ENCODE measurements at regions not wholly inside any gene's neighbourhood (a gene's known extent, or its start where the extent isn't known, plus 50 kb on each side); places are given as distances from the start of the nearest gene placed in this dataset.

DNA sequence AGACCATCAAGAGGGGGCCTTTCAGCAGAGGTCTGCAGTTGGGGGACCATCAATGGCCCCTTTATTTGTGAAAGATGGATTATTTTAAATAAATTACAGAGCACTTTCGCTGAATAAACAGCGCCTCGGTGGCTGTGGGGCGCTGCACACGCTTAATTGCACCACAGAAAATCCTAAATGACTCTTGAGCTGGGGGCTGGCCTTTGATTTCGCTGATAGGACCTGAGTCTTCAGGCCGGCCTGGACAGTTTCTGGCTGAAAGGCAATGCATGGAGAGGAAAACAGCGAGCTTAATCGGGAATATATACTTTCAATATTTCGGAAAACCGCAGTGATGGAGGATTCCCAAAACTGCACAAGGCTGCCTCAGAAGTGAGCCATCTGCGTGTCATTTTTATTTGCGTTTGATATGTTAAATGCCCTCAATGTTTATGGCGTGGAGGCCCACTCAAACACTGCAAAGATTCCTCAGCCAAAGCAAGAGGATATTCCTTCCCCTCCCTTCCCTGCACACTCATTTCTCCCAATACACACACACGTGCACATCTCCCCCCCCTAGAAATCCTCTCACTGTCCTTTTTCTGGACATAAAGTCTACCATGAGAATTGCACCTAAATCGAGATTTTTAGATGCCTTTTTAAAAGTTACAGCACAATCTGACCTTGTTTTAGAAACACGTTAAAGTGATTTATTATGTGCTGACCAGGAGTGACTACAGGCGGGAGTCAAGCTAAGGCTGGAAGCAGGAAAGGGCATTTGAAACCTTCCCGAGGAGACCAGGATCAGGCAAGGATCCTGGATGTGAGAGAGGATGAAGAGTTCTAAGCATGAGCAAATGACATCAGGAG, 340.7 kb downstream of the RAB28 start:
- Histone ChIP-seq H3K27me3 (replicated peaks in 1 of 4; ENCODE audit: control extremely low read depth in 1 of 4, control insufficient read depth in 3 of 4, insufficient read depth in 4 of 4, low read length in 3 of 4) (no peaks in the 10 kb centered on the region), H3K36me3 (replicated peaks in 1 of 2; ENCODE audit: control extremely low read depth in 1 of 2, control insufficient read depth in 1 of 2, extremely low read depth in 1 of 2, insufficient read depth in 2 of 2, low read length in 1 of 2) (no peaks in the 10 kb centered on the region), H3K4me2 (replicated peaks; ENCODE audit: low read depth, low read length, poor library complexity, severe bottlenecking) (no peak overlapping the region), H3K9me3 (ENCODE audit: control extremely low read depth in 1 of 3, control insufficient read depth in 2 of 3, insufficient read depth in 1 of 3, low read length in 2 of 3) (no peaks in the 10 kb centered on the region), H3K27ac (ENCODE audit: low read length in 2 of 2) (no peak overlapping the region), H4K20me1 (ENCODE audit: control insufficient read depth, insufficient read depth, low read length, poor library complexity, severe bottlenecking) (no peaks in the 10 kb centered on the region), H2AFZ (ENCODE audit: insufficient read depth, low read depth, low read length, poor library complexity, severe bottlenecking) (no peak overlapping the region), H3K79me2 (ENCODE audit: control insufficient read depth, insufficient read depth, low read length) (no peaks in the 10 kb centered on the region), H3K9ac (ENCODE audit: low read length) (no peak overlapping the region), H3K4me3 (ENCODE audit: control extremely low read depth in 1 of 5, extremely low read depth in 1 of 5, insufficient read depth in 1 of 5, low read depth in 2 of 5, low read length in 4 of 5) (no peak overlapping the region), H3K4me1 (ENCODE audit: control insufficient read depth in 2 of 2, insufficient read depth in 2 of 2, low read length in 2 of 2) (no peaks in the 10 kb centered on the region)
- H3K27ac Mint-ChIP-seq: no peak overlapping the region
- no peaks in the 10 kb centered on the region for H3K9me3 Mint-ChIP-seq (ENCODE audit: insufficient read depth)
- CTCF ChIA-PET: no interaction called here
- no peak overlapping the region for H3K4me3 Mint-ChIP-seq
- DNase-seq: no peak
- whole genome bisulfite sequencing (ENCODE audit: insufficient coverage): 82% methylated on average over 17 of the region's 19 CpGs
- no peak for ATAC-seq (ENCODE audit: low read depth)
- no peaks in the 10 kb centered on the region for H3K4me1 Mint-ChIP-seq
- POLR2A ChIA-PET: no interaction called here
- H3K27me3 Mint-ChIP-seq: no peaks in the 10 kb centered on the region
- intact Hi-C loops (cut with micrococcal nuclease): no loop called here
- TF ChIP-seq, protein P1, sequence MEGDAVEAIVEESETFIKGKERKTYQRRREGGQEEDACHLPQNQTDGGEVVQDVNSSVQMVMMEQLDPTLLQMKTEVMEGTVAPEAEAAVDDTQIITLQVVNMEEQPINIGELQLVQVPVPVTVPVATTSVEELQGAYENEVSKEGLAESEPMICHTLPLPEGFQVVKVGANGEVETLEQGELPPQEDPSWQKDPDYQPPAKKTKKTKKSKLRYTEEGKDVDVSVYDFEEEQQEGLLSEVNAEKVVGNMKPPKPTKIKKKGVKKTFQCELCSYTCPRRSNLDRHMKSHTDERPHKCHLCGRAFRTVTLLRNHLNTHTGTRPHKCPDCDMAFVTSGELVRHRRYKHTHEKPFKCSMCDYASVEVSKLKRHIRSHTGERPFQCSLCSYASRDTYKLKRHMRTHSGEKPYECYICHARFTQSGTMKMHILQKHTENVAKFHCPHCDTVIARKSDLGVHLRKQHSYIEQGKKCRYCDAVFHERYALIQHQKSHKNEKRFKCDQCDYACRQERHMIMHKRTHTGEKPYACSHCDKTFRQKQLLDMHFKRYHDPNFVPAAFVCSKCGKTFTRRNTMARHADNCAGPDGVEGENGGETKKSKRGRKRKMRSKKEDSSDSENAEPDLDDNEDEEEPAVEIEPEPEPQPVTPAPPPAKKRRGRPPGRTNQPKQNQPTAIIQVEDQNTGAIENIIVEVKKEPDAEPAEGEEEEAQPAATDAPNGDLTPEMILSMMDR (IDR thresholded peaks at IDR 0.05): no peak
- TF ChIP-seq EZH2 (IDR thresholded peaks at IDR 0.05; ENCODE audit: borderline replicate concordance, insufficient read depth, low read depth, low read length, poor library complexity, severe bottlenecking): no peak

DNA sequence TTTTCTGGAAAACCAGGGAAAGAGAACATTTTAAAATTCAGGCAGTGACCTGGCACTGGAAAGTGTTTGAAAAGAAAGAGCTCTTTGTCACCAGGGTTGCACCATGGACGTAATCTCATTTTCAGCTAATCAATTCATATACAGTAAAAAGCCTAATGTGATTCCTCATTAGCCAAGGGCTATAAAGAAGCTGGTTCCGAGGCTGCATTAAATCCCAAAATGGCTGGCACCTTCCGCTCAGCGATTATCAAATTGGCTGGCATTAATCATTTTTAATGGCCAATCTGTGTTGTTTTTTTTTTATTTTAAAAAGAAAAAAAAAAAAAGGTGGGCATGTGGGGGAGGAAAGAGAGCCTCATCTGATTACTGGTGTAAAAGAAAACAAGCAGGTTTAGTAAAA, 341.4 kb downstream of the RAB28 start:
- Histone ChIP-seq H3K27me3 (replicated peaks in 1 of 4; ENCODE audit: control extremely low read depth in 1 of 4, control insufficient read depth in 3 of 4, insufficient read depth in 4 of 4, low read length in 3 of 4) (no peaks in the 10 kb centered on the region), H3K79me2 (ENCODE audit: control insufficient read depth, insufficient read depth, low read length) (no peaks in the 10 kb centered on the region), H3K4me3 (ENCODE audit: control extremely low read depth in 1 of 5, extremely low read depth in 1 of 5, insufficient read depth in 1 of 5, low read depth in 2 of 5, low read length in 4 of 5) (no peak overlapping the region), H3K4me2 (replicated peaks; ENCODE audit: low read depth, low read length, poor library complexity, severe bottlenecking) (no peak overlapping the region), H3K36me3 (replicated peaks in 1 of 2; ENCODE audit: control extremely low read depth in 1 of 2, control insufficient read depth in 1 of 2, extremely low read depth in 1 of 2, insufficient read depth in 2 of 2, low read length in 1 of 2) (no peaks in the 10 kb centered on the region), H4K20me1 (ENCODE audit: control insufficient read depth, insufficient read depth, low read length, poor library complexity, severe bottlenecking) (no peaks in the 10 kb centered on the region), H3K9ac (ENCODE audit: low read length) (no peak overlapping the region), H3K4me1 (ENCODE audit: control insufficient read depth in 2 of 2, insufficient read depth in 2 of 2, low read length in 2 of 2) (no peaks in the 10 kb centered on the region), H3K9me3 (ENCODE audit: control extremely low read depth in 1 of 3, control insufficient read depth in 2 of 3, insufficient read depth in 1 of 3, low read length in 2 of 3) (no peaks in the 10 kb centered on the region), H3K27ac (ENCODE audit: low read length in 2 of 2) (no peak overlapping the region), H2AFZ (ENCODE audit: insufficient read depth, low read depth, low read length, poor library complexity, severe bottlenecking) (no peak overlapping the region)
- H3K27me3 Mint-ChIP-seq: no peaks in the 10 kb centered on the region
- ChIA-PET CTCF (no interaction called here), POLR2A (no interaction called here)
- no peak for ATAC-seq (ENCODE audit: low read depth)
- TF ChIP-seq EZH2 (IDR thresholded peaks at IDR 0.05; ENCODE audit: borderline replicate concordance, insufficient read depth, low read depth, low read length, poor library complexity, severe bottlenecking): no peak
- TF ChIP-seq, protein P1 (IDR thresholded peaks at IDR 0.05): no peak
- intact Hi-C loops (cut with micrococcal nuclease): no loop called here
- no peaks in the 10 kb centered on the region for H3K9me3 Mint-ChIP-seq (ENCODE audit: insufficient read depth)
- no peaks in the 10 kb centered on the region for H3K4me1 Mint-ChIP-seq
- H3K27ac Mint-ChIP-seq: no peak overlapping the region
- WGBS (ENCODE audit: insufficient coverage): 100% methylated on average over 3 of the region's 4 CpGs
- DNase-seq: no peak
- no peak overlapping the region for H3K4me3 Mint-ChIP-seq

Measured in B cell (primary cell).